ENCODE measurements at regions not wholly inside any gene's neighbourhood (a gene's known extent, or its start where the extent isn't known, plus 50 kb on each side); places are given as distances from the start of the nearest gene placed in this dataset.

DNA sequence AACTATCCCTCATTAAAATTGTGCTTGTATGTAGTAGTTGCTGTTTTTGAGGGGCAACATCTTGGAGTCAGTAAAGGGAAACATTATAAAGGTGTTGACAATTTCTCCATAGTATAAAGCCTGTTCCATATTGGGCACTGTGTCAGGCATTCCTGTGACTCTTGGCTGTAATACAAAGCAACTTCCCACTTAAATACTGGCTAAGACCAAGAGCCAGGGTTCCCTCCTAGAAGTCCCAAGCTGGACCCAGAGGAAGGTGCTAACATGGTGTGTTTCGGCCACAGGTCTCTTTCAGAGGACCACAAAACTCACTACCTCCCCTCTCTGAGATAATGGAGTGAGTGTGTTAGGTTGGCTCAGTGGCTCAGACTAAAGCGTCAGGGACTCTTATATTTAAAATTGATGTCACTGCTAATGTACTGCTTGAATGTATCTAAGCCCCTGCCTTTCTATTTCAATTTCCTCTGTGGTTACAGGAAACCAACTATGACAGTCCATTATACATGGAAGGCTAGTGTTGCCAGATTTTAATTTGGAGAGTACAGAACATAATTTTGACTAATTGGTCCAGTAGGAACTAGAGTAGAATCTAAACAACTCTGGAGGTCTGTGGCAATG lies 74.7 kb upstream of the RGL1 start:
- no peak for DNase-seq (ENCODE audit: low read depth, low spot score)
- ChIA-PET POLR2A (no interaction called here), CTCF (no interaction called here)
- H3K4me3 ChIP-seq (ENCODE audit: low read depth, low read length), result no peak overlapping the region
- TF ChIP-seq, protein P1, sequence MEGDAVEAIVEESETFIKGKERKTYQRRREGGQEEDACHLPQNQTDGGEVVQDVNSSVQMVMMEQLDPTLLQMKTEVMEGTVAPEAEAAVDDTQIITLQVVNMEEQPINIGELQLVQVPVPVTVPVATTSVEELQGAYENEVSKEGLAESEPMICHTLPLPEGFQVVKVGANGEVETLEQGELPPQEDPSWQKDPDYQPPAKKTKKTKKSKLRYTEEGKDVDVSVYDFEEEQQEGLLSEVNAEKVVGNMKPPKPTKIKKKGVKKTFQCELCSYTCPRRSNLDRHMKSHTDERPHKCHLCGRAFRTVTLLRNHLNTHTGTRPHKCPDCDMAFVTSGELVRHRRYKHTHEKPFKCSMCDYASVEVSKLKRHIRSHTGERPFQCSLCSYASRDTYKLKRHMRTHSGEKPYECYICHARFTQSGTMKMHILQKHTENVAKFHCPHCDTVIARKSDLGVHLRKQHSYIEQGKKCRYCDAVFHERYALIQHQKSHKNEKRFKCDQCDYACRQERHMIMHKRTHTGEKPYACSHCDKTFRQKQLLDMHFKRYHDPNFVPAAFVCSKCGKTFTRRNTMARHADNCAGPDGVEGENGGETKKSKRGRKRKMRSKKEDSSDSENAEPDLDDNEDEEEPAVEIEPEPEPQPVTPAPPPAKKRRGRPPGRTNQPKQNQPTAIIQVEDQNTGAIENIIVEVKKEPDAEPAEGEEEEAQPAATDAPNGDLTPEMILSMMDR (IDR thresholded peaks at IDR 0.05; ENCODE audit: insufficient read depth, low read length, missing control alignments), result no peak

DNA sequence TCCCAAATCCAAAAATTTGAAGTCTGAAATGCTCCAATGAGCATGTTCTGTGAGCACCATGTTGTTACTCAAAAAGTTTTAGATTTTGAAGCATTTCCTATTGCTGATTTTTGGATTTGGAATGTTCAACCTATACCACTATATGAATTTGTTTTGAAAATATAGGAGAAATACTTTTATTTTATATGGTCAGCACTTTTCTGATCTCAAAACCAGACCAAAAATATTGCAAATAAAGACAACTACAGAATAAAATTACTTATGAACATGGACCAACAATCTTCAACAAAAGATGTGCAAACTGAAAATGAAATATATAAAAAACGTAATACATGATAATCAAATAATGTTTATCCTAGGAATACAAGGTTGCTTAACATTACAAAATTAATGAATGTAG lies 73.7 kb upstream of the APOBEC4 start:
- no peak overlapping the region for H3K4me3 ChIP-seq (ENCODE audit: low read depth, low read length)
- TF ChIP-seq, protein P1 (IDR thresholded peaks at IDR 0.05; ENCODE audit: insufficient read depth, low read length, missing control alignments), result no peak
- no peak for DNase-seq (ENCODE audit: low read depth, low spot score)
- ChIA-PET POLR2A (no interaction called here), CTCF (no interaction called here)

DNA sequence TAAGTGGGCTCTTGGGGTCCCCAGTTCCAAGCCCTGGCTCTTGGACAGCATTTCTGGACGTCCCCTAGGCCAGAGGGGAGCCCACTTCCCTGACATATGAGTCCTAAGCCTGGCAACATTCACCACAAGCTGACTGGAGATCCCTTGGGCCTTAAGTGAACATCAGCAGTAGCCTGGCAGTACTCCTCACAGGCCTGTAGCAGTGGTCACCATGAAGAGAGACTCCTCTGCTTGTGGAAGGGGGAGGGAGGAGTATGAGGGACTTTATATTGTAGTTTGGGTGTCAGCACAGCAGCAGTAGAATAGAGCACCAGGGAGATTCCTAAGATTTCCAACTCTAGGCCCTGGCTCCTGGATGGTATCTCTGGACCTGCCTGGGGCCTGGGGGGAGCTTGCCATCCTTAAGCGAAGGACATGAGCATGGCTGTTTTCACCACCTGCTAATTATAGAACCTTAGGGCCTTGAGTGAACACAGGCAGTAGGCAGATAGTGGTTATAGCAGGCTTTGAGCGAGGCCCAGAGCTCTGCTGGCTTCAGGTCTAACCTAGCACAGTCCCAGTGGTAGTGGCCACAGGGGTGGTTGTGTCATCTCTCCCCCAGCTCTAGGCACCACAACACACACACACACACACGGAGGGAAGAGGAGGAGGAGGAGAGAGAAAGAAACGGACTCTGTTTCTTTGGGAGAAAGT lies 71.4 kb upstream of the APOBEC4 start:
- DNase-seq (ENCODE audit: low read depth, low spot score), result no peak
- TF ChIP-seq, protein P1 (IDR thresholded peaks at IDR 0.05; ENCODE audit: insufficient read depth, low read length, missing control alignments), result no peak
- ChIA-PET CTCF (no interaction called here), POLR2A (no interaction called here)
- no peak overlapping the region for H3K4me3 ChIP-seq (ENCODE audit: low read depth, low read length)

DNA sequence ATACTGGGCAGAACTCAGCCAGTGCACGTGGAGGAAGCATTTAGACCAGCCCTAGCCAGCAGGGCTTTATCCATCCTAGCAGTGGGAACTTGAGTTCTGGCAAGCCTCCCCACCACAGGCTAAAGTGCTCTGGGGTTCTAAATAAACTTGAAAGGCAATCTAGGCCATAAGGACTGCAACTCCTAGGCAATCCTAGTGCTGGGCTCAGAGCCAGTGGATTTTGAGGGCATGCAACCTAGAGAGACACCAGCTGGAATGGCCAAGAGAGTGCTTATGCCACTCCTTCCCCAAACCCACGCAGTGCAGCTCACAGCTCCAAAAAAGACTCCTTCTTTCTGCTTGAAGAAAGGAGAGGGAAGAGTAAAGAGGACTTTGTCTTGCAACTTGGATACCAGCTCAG lies 70.5 kb upstream of the APOBEC4 start:
- CTCF ChIA-PET, result interaction anchor here (2.6 kb wide), 1 partner anchor 39 kb away, joined by 9 read pairs; no protein-coding TSS in a partner anchor
- no peak for DNase-seq (ENCODE audit: low read depth, low spot score)
- H3K4me3 ChIP-seq (ENCODE audit: low read depth, low read length), result no peak overlapping the region
- POLR2A ChIA-PET, result no interaction called here
- TF ChIP-seq, protein P1 (IDR thresholded peaks at IDR 0.05; ENCODE audit: insufficient read depth, low read length, missing control alignments), result no peak

DNA sequence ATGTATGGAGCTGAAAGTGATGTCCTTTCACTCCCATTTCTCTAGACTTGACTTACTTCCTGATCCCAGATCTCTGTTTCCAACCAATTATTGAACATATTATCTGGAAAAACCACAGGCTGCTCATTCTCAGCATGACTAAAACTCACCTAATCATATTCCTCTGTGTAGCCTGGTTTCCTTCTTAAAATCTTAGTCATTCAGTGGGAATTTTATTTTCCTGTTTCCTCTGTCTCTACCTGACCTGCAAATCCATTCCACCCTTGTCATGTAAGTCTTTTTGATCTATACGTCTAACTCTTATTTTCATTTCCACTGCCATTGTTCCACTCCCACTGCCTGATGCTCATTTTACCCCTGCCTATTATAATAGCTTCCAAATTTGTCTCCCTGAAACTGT lies 67.9 kb upstream of the APOBEC4 start:
- CTCF ChIA-PET, result interaction anchor here (1.8 to 2.8 kb wide), 2 partner anchors 67 to 195 kb away, joined by 4 to 8 read pairs; no protein-coding TSS in a partner anchor
- TF ChIP-seq, protein P1 (IDR thresholded peaks at IDR 0.05; ENCODE audit: insufficient read depth, low read length, missing control alignments), result no peak
- no peak for DNase-seq (ENCODE audit: low read depth, low spot score)
- no peak overlapping the region for H3K4me3 ChIP-seq (ENCODE audit: low read depth, low read length)
- POLR2A ChIA-PET, result no interaction called here

DNA sequence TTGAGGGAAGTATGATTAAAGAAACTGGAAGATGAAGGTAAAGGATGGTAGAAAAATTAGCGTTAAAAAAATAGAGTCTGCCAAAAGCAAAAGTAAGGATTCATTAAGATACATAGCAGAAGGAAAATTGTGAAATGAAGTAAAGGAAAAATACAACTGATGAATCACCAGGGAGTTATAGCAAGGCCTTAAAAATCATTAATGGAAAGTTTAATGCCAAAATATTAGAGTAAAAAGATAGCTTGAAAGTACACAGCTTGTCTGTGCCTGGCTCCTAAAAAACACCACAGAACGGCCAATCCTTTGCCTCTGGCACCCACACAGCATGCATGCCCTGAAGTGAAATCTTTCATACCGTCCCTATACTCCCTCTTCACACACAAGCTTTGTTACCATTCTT lies 66.9 kb upstream of the APOBEC4 start:
- H3K4me3 ChIP-seq (ENCODE audit: low read depth, low read length), result no peak overlapping the region
- DNase-seq (ENCODE audit: low read depth, low spot score), result no peak
- ChIA-PET POLR2A (no interaction called here), CTCF (interaction anchor here (0.9 to 2.8 kb wide), 3 partner anchors 35 to 196 kb away, joined by 4 to 8 read pairs (median 5); no protein-coding TSS in a partner anchor)
- TF ChIP-seq, protein P1 (IDR thresholded peaks at IDR 0.05; ENCODE audit: insufficient read depth, low read length, missing control alignments), result no peak

Data from AG04449 (cell line).